Uterus (tissue), 2 donors: ENCODE measurements at regions not wholly inside any gene's neighbourhood (a gene's known extent, or its start where the extent isn't known, plus 50 kb on each side); places are given as distances from the start of the nearest gene placed in this dataset.

Experiments
- POLR2A ChIP-seq, 2 donors: fragments of 450-650 bp; IDR thresholded peaks; one replicate each; pipeline ENCODE4 v1.6.1; 2016; ENCODE audit warnings: antibody characterized with exemption in 2 of 2, mild to moderate bottlenecking in 1 of 2, moderate library complexity in 1 of 2
- TF ChIP-seq, protein P1 (sequence below), 4 experiments: fragments of 200-600 bp in 2 of 4; fragments of 450-650 bp in 2 of 4; sonication (generic) in 2 of 4; IDR thresholded peaks; one replicate each; pipeline ENCODE4 v1.5.1; 2016 to 2019; ENCODE audit warnings: antibody characterized with exemption in 4 of 4, mild to moderate bottlenecking in 2 of 4, moderate library complexity in 1 of 4

GRCh38 chr2:182639971-182640370, 76.1 kb upstream of the DNAJC10 start:
- TF ChIP-seq, protein P1, sequence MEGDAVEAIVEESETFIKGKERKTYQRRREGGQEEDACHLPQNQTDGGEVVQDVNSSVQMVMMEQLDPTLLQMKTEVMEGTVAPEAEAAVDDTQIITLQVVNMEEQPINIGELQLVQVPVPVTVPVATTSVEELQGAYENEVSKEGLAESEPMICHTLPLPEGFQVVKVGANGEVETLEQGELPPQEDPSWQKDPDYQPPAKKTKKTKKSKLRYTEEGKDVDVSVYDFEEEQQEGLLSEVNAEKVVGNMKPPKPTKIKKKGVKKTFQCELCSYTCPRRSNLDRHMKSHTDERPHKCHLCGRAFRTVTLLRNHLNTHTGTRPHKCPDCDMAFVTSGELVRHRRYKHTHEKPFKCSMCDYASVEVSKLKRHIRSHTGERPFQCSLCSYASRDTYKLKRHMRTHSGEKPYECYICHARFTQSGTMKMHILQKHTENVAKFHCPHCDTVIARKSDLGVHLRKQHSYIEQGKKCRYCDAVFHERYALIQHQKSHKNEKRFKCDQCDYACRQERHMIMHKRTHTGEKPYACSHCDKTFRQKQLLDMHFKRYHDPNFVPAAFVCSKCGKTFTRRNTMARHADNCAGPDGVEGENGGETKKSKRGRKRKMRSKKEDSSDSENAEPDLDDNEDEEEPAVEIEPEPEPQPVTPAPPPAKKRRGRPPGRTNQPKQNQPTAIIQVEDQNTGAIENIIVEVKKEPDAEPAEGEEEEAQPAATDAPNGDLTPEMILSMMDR (IDR thresholded peaks at IDR 0.05), result no peak
- no peak for TF ChIP-seq POLR2A (IDR thresholded peaks at IDR 0.05)
